ENCODE measurements at regions not wholly inside any gene's neighbourhood (a gene's known extent, or its start where the extent isn't known, plus 50 kb on each side); places are given as distances from the start of the nearest gene placed in this dataset.

- 100% methylated on average over 1 of the region's 2 CpGs for WGBS (ENCODE audit: insufficient coverage)
- intact Hi-C loops (cut with micrococcal nuclease): no loop called here
- Mint-ChIP-seq H3K36me3 (no peaks in the 10 kb centered on the region), H3K27me3 (ENCODE audit: low read depth in 3 of 3) (peaks cover 0 to 6% (median 0%) of the 10 kb centered on the region in 3 donors), H3K27ac (no peak overlapping the region), H3K4me1 (peaks cover 6% of the 10 kb centered on the region), H3K4me3 (no peak overlapping the region), H3K9me3 (no peaks in the 10 kb centered on the region)
- H3K9ac ChIP-seq (ENCODE audit: insufficient read depth, low read length, poor library complexity, severe bottlenecking): no peak overlapping the region
- H2AFZ ChIP-seq (ENCODE audit: insufficient read depth, low read depth, low read length, poor library complexity, severe bottlenecking): no peak overlapping the region
- no peaks in the 10 kb centered on the region for H3K79me2 ChIP-seq (ENCODE audit: insufficient read depth, low read length)
- no peaks in the 10 kb centered on the region for H4K20me1 ChIP-seq (ENCODE audit: insufficient read depth, low read length)
- H3K4me3 ChIP-seq (replicated peaks in 1 of 3; ENCODE audit: low read depth in 2 of 3, low read length in 3 of 3): no peak overlapping the region
- no peaks in the 10 kb centered on the region for H3K4me1 ChIP-seq (ENCODE audit: control insufficient read depth in 1 of 2, insufficient read depth in 2 of 2, low read length in 2 of 2)
- H3K27me3 ChIP-seq (ENCODE audit: control insufficient read depth in 2 of 2, insufficient read depth in 2 of 2, low read length in 2 of 2): no peaks in the 10 kb centered on the region
- no peak overlapping the region for H3K27ac ChIP-seq (ENCODE audit: low read depth in 1 of 2, low read length in 2 of 2)
- TF ChIP-seq CTCF (IDR thresholded peaks at IDR 0.05): no peak
- no peaks in the 10 kb centered on the region for H3K9me3 ChIP-seq (replicated peaks in 1 of 2; ENCODE audit: control insufficient read depth in 1 of 2, insufficient read depth in 1 of 2, low read length in 2 of 2)
- no peak overlapping the region for H3K4me2 ChIP-seq (replicated peaks; ENCODE audit: extremely low read depth, low read length, poor library complexity, severe bottlenecking)
- no peaks in the 10 kb centered on the region for H3K36me3 ChIP-seq (replicated peaks in 1 of 2; ENCODE audit: control insufficient read depth in 1 of 2, insufficient read depth in 2 of 2, low read length in 2 of 2)
- no peak for DNase-seq
Observed at GRCh38 chr6:126172131-126172530, 167.8 kb upstream of the CENPW start.

GRCh38 chr6:126173265-126173664, 166.7 kb upstream of the CENPW start:
- Histone ChIP-seq H3K4me2 (replicated peaks; ENCODE audit: extremely low read depth, low read length, poor library complexity, severe bottlenecking) (no peak overlapping the region), H3K79me2 (ENCODE audit: insufficient read depth, low read length) (no peaks in the 10 kb centered on the region), H3K36me3 (replicated peaks in 1 of 2; ENCODE audit: control insufficient read depth in 1 of 2, insufficient read depth in 2 of 2, low read length in 2 of 2) (no peaks in the 10 kb centered on the region), H2AFZ (ENCODE audit: insufficient read depth, low read depth, low read length, poor library complexity, severe bottlenecking) (no peak overlapping the region), H3K27ac (ENCODE audit: low read depth in 1 of 2, low read length in 2 of 2) (no peak overlapping the region), H3K27me3 (ENCODE audit: control insufficient read depth in 2 of 2, insufficient read depth in 2 of 2, low read length in 2 of 2) (no peaks in the 10 kb centered on the region), H3K9me3 (replicated peaks in 1 of 2; ENCODE audit: control insufficient read depth in 1 of 2, insufficient read depth in 1 of 2, low read length in 2 of 2) (no peaks in the 10 kb centered on the region), H3K4me1 (ENCODE audit: control insufficient read depth in 1 of 2, insufficient read depth in 2 of 2, low read length in 2 of 2) (peaks cover 0 to 3% of the 10 kb centered on the region in 2 donors), H3K9ac (ENCODE audit: insufficient read depth, low read length, poor library complexity, severe bottlenecking) (no peak overlapping the region), H3K4me3 (replicated peaks in 1 of 3; ENCODE audit: low read depth in 2 of 3, low read length in 3 of 3) (no peak overlapping the region), H4K20me1 (ENCODE audit: insufficient read depth, low read length) (no peaks in the 10 kb centered on the region)
- H3K27ac Mint-ChIP-seq: no peak overlapping the region
- no peak for DNase-seq
- intact Hi-C loops (cut with micrococcal nuclease): no loop called here
- peaks cover 0 to 6% (median 0%) of the 10 kb centered on the region in 3 donors for H3K27me3 Mint-ChIP-seq (ENCODE audit: low read depth in 3 of 3)
- no peak for TF ChIP-seq CTCF (IDR thresholded peaks at IDR 0.05)
- H3K4me1 Mint-ChIP-seq: peaks cover 12% of the 10 kb centered on the region
- H3K9me3 Mint-ChIP-seq: peaks cover 0 to 2% (median 0%) of the 10 kb centered on the region in 7 donors
- 80% methylated on average over 3 of the region's 4 CpGs for whole genome bisulfite sequencing (ENCODE audit: insufficient coverage)
- no peak overlapping the region for H3K4me3 Mint-ChIP-seq
- no peaks in the 10 kb centered on the region for H3K36me3 Mint-ChIP-seq
